Naive thymus-derived CD8-positive, alpha-beta T cell (primary cell): ENCODE measurements at regions not wholly inside any gene's neighbourhood (a gene's known extent, or its start where the extent isn't known, plus 50 kb on each side); places are given as distances from the start of the nearest gene placed in this dataset.
"Not testable (repeated sequence)": the region's sequence is repeated elsewhere in the genome, so short reads cannot be mapped to it uniquely, and the experiment has no call there.

Source experiments
- ATAC-seq, 2 donors: fragments of 150-1000 bp; cut with Tn5 transposase in 1 of 2; sonication (Bioruptor Pico), chemical (Tn5 transposase) in 1 of 2; 1 replicate in 1 of 2; 2 replicates in 1 of 2; pipeline ENCODE4 v1.10.0; 2021; ENCODE audit warnings: mild to moderate bottlenecking in 2 of 2, moderate library complexity in 2 of 2
- POLR2A ChIA-PET: fragments of 350-600 bp; sonication (Branson Sonifier 250); formaldehyde crosslinking; loops from one replicate; lab custom pipeline; 2021; ENCODE audit warnings: antibody characterized with exemption; lab: Charles Lee
- DNase-seq, 10 donors: peaks; one replicate each; pipeline versions ENCODE4 v3.0.0 to v3.0.0-alpha.2; 2020 to 2022
- H3K27ac Mint-ChIP-seq, 10 donors: one replicate each; pipeline ENCODE4 v1.8.0; 2020 to 2022; ENCODE audit warnings: mild to moderate bottlenecking in 10 of 10, mixed read lengths in 10 of 10, moderate library complexity in 4 of 10, inconsistent platforms in 1 of 10
- H3K27me3 Mint-ChIP-seq, 5 donors: one replicate each; pipeline ENCODE4 v1.8.0; 2021 to 2022; ENCODE audit warnings: mixed read lengths in 5 of 5
- H3K36me3 Mint-ChIP-seq, 3 donors: one replicate each; pipeline ENCODE4 v1.8.0; 2020 to 2022; ENCODE audit warnings: mixed read lengths in 3 of 3, mild to moderate bottlenecking in 2 of 3, inconsistent platforms in 1 of 3
- H3K4me1 Mint-ChIP-seq, 4 donors: one replicate each; pipeline ENCODE4 v1.8.0; 2021 to 2022; ENCODE audit warnings: mixed read lengths in 4 of 4
- H3K4me3 Mint-ChIP-seq, 10 donors: one replicate each; pipeline ENCODE4 v1.8.0; 2020 to 2022; ENCODE audit warnings: mild to moderate bottlenecking in 10 of 10, mixed read lengths in 10 of 10, moderate library complexity in 6 of 10, inconsistent platforms in 1 of 10
- H3K9me3 Mint-ChIP-seq, 9 donors: one replicate each; pipeline ENCODE4 v1.8.0; 2020 to 2022; ENCODE audit warnings: mixed read lengths in 9 of 9, mild to moderate bottlenecking in 3 of 9, inconsistent platforms in 1 of 9, moderate library complexity in 1 of 9

DNA sequence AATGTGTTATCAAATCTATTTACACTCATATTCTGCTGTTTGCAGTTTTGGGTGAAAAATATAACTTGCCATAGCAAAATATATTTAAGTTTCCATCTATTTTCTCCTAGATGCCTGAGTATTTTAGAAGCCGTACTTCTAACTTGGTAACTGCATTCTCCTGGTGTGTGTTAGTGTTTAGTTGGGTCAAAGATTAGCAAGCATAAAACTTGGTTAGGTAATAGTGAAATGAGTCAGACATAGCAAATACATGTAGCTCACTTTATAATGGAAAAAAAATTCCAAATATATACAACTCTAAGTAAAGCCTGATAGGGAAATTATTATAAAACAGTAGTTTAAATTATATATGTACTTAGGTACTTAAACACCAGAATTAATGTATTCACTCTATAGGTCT is 640.7 kb upstream of the ST8SIA4 start:
- no peak overlapping the region for H3K4me3 Mint-ChIP-seq
- DNase-seq: no peak
- peaks cover 0 to 8% (median 0%) of the 10 kb centered on the region in 9 donors for H3K9me3 Mint-ChIP-seq
- H3K27ac Mint-ChIP-seq: no peak overlapping the region
- no peaks in the 10 kb centered on the region for H3K4me1 Mint-ChIP-seq
- no peaks in the 10 kb centered on the region for H3K36me3 Mint-ChIP-seq
- peaks cover 0 to 1% (median 0%) of the 10 kb centered on the region in 5 donors for H3K27me3 Mint-ChIP-seq
- POLR2A ChIA-PET: no interaction called here
- no peak for ATAC-seq

DNA sequence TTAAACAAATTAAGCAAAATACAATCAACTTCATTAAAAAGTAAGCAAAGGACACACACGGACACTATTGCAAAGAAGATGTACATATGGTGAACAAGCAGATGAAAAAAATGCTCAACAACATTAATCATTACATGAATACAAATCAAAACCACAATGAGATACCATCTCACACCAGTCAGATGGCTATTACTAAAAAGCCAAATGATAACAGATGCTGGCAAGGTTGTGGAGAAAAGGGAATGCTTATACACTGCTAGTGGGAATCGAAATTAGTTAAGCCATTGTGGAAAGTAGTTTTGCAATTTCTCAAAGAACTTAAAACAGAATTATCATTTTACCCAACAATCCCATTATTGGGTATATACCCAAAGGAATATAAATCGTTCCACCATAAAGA is 636.2 kb upstream of the ST8SIA4 start:
- ATAC-seq: no peak
- Mint-ChIP-seq H3K27me3 (peaks cover 0 to 1% (median 0%) of the 10 kb centered on the region in 5 donors), H3K36me3 (no peaks in the 10 kb centered on the region), H3K27ac (no peak overlapping the region), H3K4me1 (no peaks in the 10 kb centered on the region), H3K4me3 (no peak overlapping the region), H3K9me3 (peaks cover 0 to 10% (median 3%) of the 10 kb centered on the region in 9 donors)
- no peak for DNase-seq
- POLR2A ChIA-PET: no interaction called here

DNA sequence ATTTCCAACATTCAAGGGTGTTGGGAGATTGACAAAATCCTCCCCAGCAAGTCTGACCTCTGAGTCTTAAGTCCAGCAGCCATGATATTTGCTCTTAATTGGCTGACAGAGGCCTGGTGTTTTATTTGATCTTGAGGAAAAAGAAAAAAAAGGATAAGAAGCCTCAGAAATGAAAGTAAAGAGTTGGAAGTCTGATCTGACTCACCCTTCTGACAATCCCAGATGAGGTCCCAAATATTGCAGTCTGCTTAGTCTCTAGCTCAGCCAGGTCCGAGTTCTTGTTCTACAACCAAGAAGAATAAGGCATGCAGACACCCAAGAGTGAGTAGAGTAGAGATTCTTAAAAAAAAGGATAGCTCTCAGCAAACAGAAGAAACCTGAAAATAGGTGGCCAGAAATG is 632.5 kb upstream of the ST8SIA4 start:
- no peak overlapping the region for H3K27ac Mint-ChIP-seq
- no peaks in the 10 kb centered on the region for H3K4me1 Mint-ChIP-seq
- peaks cover 0 to 1% (median 0%) of the 10 kb centered on the region in 5 donors for H3K27me3 Mint-ChIP-seq
- POLR2A ChIA-PET: no interaction called here
- ATAC-seq (no peak), DNase-seq (no peak)
- H3K4me3 Mint-ChIP-seq: no peak overlapping the region
- H3K9me3 Mint-ChIP-seq: peaks cover 0 to 23% (median 6%) of the 10 kb centered on the region in 9 donors
- H3K36me3 Mint-ChIP-seq: no peaks in the 10 kb centered on the region

DNA sequence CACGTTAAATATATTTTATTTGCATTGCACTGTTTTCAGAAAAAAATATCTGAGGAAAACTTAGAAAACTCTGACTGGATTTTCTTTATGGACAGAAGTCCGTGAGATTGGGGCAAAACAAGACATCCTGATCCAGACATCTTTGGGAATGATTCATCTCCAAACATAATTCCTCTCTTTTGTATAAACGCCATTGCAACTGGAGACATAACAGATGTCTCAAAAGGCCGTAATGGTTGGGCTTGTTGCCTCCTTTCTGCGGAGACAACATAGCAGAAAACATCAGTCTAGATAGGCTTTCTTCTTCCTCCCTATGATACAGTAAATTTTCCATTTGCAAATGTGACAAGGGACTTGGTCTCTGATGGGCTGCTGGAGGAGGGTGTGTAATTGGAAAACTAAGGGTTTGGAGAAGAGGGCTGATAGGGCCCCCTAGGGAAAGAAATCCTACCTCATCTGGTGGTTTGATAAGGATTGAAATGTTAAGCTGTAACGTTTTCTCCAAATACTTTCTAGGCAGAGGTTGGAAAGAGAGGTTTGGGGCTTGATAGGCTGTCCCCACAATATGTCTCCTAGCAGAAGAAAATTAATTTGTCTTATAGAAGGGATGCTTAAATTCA is 631.5 kb upstream of the ST8SIA4 start:
- no peak overlapping the region for H3K27ac Mint-ChIP-seq
- no peaks in the 10 kb centered on the region for H3K4me1 Mint-ChIP-seq
- H3K36me3 Mint-ChIP-seq: no peaks in the 10 kb centered on the region
- ATAC-seq (no peak), DNase-seq (no peak)
- POLR2A ChIA-PET: no interaction called here
- H3K4me3 Mint-ChIP-seq: no peak overlapping the region
- peaks cover 0 to 23% (median 6%) of the 10 kb centered on the region in 9 donors for H3K9me3 Mint-ChIP-seq
- H3K27me3 Mint-ChIP-seq: peaks cover 0 to 1% (median 0%) of the 10 kb centered on the region in 5 donors

DNA sequence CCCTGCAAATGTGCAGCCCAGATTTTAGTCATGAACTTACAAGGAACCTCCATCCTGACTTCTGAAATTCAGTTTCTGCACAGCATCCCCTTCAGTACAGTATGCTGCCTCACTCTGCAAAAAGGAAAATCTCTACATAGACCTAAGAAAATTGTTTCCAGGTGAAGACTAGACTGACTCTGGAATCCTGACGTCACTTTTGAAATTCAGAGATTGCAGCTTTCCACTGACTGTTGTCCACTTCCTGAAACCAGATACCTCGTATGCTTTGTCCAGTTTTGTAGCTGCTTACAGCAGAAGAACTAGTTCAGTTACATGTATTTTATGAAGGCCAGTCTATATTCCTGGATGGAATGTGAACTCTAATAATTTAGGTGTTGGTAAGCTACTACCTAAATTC is 629.3 kb upstream of the ST8SIA4 start:
- Mint-ChIP-seq H3K27ac (no peak overlapping the region), H3K36me3 (no peaks in the 10 kb centered on the region), H3K9me3 (peaks cover 2 to 22% (median 9%) of the 10 kb centered on the region in 9 donors), H3K4me3 (no peak overlapping the region), H3K4me1 (no peaks in the 10 kb centered on the region), H3K27me3 (peaks cover 0 to 4% (median 1%) of the 10 kb centered on the region in 5 donors)
- POLR2A ChIA-PET: no interaction called here
- ATAC-seq (no peak), DNase-seq (no peak)

DNA sequence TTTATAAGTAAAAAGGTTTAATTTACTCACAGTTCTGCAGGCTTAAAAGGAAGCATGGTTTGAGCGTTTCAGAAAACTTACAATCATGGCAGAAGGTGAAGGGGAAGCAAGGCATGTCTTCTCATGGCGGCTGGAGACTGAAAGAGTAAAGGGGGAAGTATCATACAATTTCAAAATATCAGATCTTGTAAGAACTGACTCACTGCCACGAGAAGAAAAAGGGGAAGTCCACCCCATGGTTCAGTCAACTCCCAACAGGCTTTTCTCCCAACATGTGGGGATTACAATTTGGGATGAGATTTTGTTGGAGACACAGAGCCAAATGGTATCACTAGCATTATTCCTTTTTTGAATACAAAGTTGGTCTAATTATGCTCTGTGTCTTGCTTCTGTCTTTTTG is 627.9 kb upstream of the ST8SIA4 start:
- DNase-seq: no peak
- POLR2A ChIA-PET: no interaction called here
- Mint-ChIP-seq H3K36me3 (no peaks in the 10 kb centered on the region), H3K27ac (no peak overlapping the region), H3K9me3 (peaks cover 0 to 30% (median 9%) of the 10 kb centered on the region in 9 donors), H3K4me3 (no peak overlapping the region), H3K27me3 (peaks cover 0 to 4% (median 1%) of the 10 kb centered on the region in 5 donors), H3K4me1 (no peaks in the 10 kb centered on the region)
- ATAC-seq: no peak

DNA sequence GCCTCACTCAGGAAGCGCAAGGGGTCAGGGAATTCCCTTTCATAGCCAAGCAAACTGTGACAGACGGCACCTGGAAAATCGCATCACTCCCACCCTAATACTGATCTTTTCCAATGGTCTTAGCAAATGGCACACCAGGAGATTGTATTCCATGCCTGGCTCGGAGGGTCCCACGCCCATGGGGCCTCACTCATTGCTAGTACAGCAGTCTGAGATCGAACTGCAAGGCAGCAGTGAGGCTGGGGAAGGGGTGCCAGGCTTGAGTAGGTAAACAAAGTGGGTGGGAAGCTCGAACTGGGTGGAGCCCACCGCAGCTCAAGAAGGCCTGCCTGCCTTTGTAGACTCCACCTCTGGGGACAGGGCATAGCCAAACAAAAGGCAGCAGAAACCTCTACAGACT is 626.0 kb upstream of the ST8SIA4 start:
- H3K36me3 Mint-ChIP-seq, POLR2A ChIA-PET: not testable (repeated sequence)

DNA sequence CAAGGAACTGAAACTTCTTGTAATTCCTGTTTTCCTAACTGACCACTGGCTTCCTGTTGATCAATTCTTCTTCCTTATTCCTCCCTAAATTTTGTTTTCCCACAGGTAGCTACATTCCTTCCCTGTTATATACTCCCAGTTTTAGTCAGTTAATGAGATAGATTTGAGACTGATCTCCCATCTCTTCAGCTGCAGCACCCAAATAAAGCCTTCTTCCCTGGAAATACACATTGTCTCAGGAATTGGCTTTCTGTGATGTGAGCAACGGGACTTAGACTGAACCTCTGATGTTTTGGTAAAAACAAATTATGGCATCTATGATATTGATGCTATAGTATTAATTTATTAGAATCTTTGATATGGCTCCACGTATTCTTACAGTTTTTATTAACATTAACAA is 617.3 kb upstream of the ST8SIA4 start:
- ATAC-seq (no peak), DNase-seq (no peak)
- no peak overlapping the region for H3K4me3 Mint-ChIP-seq
- POLR2A ChIA-PET: no interaction called here
- no peaks in the 10 kb centered on the region for H3K36me3 Mint-ChIP-seq
- H3K27me3 Mint-ChIP-seq: no peaks in the 10 kb centered on the region
- H3K27ac Mint-ChIP-seq: no peak overlapping the region
- peaks cover 0 to 17% (median 8%) of the 10 kb centered on the region in 9 donors for H3K9me3 Mint-ChIP-seq
- no peaks in the 10 kb centered on the region for H3K4me1 Mint-ChIP-seq

More for the DNA sequence above, 626.0 kb upstream of the ST8SIA4 start:
- H3K9me3 Mint-ChIP-seq: peaks cover 0 to 30% (median 11%) of the 10 kb centered on the region in 9 donors
- not testable (repeated sequence) for ATAC-seq, H3K4me3 Mint-ChIP-seq, H3K27me3 Mint-ChIP-seq, H3K4me1 Mint-ChIP-seq, DNase-seq, H3K27ac Mint-ChIP-seq

DNA sequence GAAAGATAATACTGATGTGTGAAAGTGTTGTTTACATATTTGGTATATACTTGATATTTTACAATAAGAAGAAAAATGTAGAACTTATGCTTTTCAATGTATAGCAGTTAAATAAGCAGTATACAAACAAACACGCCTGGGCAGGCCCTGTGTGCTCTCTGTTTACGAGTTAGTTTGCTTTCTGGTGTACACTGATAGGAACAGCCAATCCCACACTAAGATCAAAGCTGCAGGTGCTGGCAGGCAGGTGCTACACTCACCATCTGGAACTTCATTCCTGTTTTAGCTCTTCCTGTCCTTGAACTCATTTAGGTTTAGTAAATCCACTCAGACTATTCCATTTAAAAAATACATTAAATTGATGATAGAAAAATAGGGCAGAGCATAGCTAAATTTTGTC is 614.7 kb upstream of the ST8SIA4 start:
- H3K27me3 Mint-ChIP-seq: no peaks in the 10 kb centered on the region
- ATAC-seq (no peak), DNase-seq (no peak)
- no peak overlapping the region for H3K27ac Mint-ChIP-seq
- H3K36me3 Mint-ChIP-seq: no peaks in the 10 kb centered on the region
- H3K4me3 Mint-ChIP-seq: no peak overlapping the region
- H3K9me3 Mint-ChIP-seq: peaks cover 0 to 18% (median 8%) of the 10 kb centered on the region in 9 donors
- H3K4me1 Mint-ChIP-seq: no peaks in the 10 kb centered on the region
- POLR2A ChIA-PET: no interaction called here

DNA sequence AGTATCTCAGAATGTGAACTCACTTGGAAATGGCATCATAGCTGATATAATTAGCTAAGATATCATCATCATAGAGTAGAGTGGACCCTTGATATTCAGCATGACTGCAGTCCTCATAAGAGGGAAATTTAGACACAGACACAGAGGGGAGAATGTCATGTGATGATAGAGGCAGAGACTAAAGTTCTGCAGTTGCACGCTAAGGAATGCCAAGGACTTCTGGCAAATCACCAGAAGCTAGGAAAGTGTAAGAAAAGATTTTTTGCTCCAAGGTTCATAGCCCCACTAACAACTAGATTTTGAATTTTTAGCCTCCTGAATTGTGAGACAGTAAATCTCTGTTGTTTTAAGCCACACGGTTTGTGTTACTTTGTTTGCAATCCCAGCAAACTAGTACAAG is 612.6 kb upstream of the ST8SIA4 start:
- H3K36me3 Mint-ChIP-seq: no peaks in the 10 kb centered on the region
- H3K27me3 Mint-ChIP-seq: no peaks in the 10 kb centered on the region
- POLR2A ChIA-PET: no interaction called here
- no peak for DNase-seq
- no peak for ATAC-seq
- H3K4me1 Mint-ChIP-seq: no peaks in the 10 kb centered on the region
- H3K4me3 Mint-ChIP-seq: no peak overlapping the region
- H3K27ac Mint-ChIP-seq: no peak overlapping the region
- H3K9me3 Mint-ChIP-seq: peaks cover 0 to 21% (median 7%) of the 10 kb centered on the region in 9 donors

DNA sequence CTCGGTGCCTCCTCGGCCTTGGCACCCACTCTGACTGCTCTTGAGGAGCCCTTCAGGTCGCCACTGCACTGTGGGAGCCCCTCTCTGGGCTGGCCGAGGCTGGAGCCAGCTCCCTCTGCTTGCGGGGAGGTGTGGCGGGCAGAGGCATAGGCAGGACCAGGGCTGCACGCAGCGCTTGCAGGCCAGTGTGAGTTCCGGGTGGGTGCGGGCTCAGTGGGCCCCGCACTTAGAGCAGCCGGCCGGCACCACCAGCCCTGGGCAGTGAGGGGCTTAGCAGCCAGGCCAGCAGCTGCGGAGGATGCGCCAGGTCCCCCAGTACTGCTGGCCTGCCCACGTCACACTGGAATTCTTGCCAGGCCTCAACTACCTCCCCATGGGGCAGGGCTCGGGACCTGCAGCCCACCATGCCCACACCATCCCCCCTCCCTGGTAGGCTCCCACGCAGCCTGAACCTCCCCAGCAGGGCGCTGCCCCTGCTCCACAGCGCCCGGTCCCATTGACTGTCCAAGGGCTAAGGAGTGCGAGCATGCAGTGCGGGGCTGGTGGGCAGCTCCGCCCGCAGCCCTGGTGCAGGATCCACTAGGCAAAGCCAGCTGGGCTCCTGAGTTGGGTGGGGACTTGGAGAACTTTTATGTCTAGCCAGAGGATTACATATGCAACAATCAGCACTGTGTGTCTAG is 602.9 kb upstream of the ST8SIA4 start:
- DNase-seq (no peak), ATAC-seq (no peak)
- Mint-ChIP-seq H3K4me3 (no peak overlapping the region), H3K27ac (no peak overlapping the region), H3K27me3 (no peaks in the 10 kb centered on the region), H3K9me3 (peaks cover 0 to 31% (median 16%) of the 10 kb centered on the region in 9 donors), H3K36me3 (peaks cover 0 to 17% (median 0%) of the 10 kb centered on the region in 3 donors), H3K4me1 (no peaks in the 10 kb centered on the region)
- POLR2A ChIA-PET: no interaction called here

DNA sequence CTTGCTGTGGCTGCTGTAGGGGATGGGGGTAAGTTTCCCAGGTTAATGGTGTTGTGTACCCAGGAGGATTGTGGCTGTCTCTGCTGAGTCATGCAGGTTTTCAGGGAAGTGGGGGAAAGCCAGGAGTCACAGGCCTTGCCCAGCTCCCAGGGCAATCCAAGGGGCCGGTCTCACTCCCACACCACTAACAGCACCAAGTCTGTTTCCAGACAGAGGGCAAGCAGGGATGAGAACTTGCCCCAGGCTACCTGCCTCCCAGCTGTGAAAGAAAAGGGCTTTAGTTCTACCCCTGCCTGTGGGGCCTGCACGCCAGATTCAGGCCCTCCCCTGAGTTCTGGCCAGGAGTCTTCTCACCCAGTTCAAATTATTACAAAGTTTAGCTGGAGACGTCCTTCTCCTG is 579.8 kb upstream of the ST8SIA4 start:
- no peaks in the 10 kb centered on the region for H3K36me3 Mint-ChIP-seq
- DNase-seq (no peak), ATAC-seq (no peak)
- peaks cover 0 to 9% (median 0%) of the 10 kb centered on the region in 9 donors for H3K9me3 Mint-ChIP-seq
- POLR2A ChIA-PET: no interaction called here
- H3K4me1 Mint-ChIP-seq: no peaks in the 10 kb centered on the region
- H3K27ac Mint-ChIP-seq: no peak overlapping the region
- no peak overlapping the region for H3K4me3 Mint-ChIP-seq
- no peaks in the 10 kb centered on the region for H3K27me3 Mint-ChIP-seq

DNA sequence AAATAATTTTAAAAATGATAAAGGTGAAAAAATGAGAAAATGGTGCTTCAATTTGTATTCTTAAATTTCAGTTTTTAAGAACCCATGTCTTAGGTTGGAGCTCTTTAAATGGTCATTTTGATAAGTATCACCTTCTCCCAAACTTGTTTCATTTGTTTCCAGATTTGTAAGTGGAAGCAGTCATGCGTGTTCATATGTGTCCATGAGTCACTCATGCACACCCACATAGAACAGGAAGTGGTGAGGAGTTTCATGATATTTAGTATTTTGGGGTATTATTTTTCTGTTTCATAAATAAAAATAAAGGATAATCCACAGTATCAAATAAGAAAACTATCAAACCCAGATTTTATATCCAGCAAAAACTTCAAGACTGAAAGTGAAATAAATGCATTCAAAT is 570.4 kb upstream of the ST8SIA4 start:
- DNase-seq (no peak), ATAC-seq (no peak)
- H3K4me1 Mint-ChIP-seq: no peaks in the 10 kb centered on the region
- H3K36me3 Mint-ChIP-seq: no peaks in the 10 kb centered on the region
- POLR2A ChIA-PET: no interaction called here
- no peak overlapping the region for H3K27ac Mint-ChIP-seq
- H3K4me3 Mint-ChIP-seq: no peak overlapping the region
- H3K9me3 Mint-ChIP-seq: no peaks in the 10 kb centered on the region
- peaks cover 0 to 5% (median 0%) of the 10 kb centered on the region in 5 donors for H3K27me3 Mint-ChIP-seq
